Fibroblast of lung (primary cell): ENCODE measurements at regions not wholly inside any gene's neighbourhood (a gene's known extent, or its start where the extent isn't known, plus 50 kb on each side); places are given as distances from the start of the nearest gene placed in this dataset.

ENCODE experiments used
- DNase-seq, 2 donors: peaks; one replicate each; pipeline versions ENCODE4 v3.0.0 to v3.0.0-alpha.2; 2010; ENCODE audit warnings: low read depth in 2 of 2
- H2AFZ ChIP-seq: 2 replicates; pipeline ENCODE4 v1.5.1; 2012; ENCODE audit warnings: low read length, control low read depth, inconsistent platforms
- H3K27ac ChIP-seq: 2 replicates; pipeline ENCODE4 v1.5.1; 2011; ENCODE audit warnings: low read length, control low read depth; ENCODE audit not compliant: insufficient read depth
- H3K27me3 ChIP-seq: 2 replicates; pipeline ENCODE4 v1.5.1; 2011; ENCODE audit warnings: mild to moderate bottlenecking, low read length; ENCODE audit not compliant: control insufficient read depth, insufficient read depth
- H3K36me3 ChIP-seq: 2 replicates; pipeline ENCODE4 v1.5.1; 2011; ENCODE audit warnings: low read length; ENCODE audit not compliant: control insufficient read depth, insufficient read depth
- H3K4me1 ChIP-seq: 2 replicates; pipeline ENCODE4 v1.5.1; 2011; ENCODE audit warnings: low read length; ENCODE audit not compliant: control insufficient read depth, insufficient read depth; ENCODE audit errors: extremely low read depth
- H3K4me2 ChIP-seq: 2 replicates; pipeline ENCODE4 v1.5.1; 2011; ENCODE audit warnings: low read length, control low read depth; ENCODE audit not compliant: insufficient read depth; ENCODE audit errors: extremely low read depth
- H3K4me3 ChIP-seq, 4 experiments: fragments of 200-600 bp in 1 of 4; sonication (generic) in 1 of 4; replicated peaks in 1 of 4; 2 replicates each; pipeline ENCODE4 v1.5.1; 2011 to 2016; ENCODE audit warnings: low read length in 4 of 4, low read depth in 3 of 4, mild to moderate bottlenecking in 3 of 4, control low read depth in 2 of 4, inconsistent platforms in 1 of 4, mixed read lengths in 1 of 4; ENCODE audit not compliant: insufficient read depth in 1 of 4; ENCODE audit errors: control extremely low read depth in 1 of 4
- H3K79me2 ChIP-seq: 2 replicates; pipeline ENCODE4 v1.5.1; 2012; ENCODE audit warnings: mild to moderate bottlenecking, low read length, inconsistent platforms; ENCODE audit not compliant: control insufficient read depth, insufficient read depth
- H3K9ac ChIP-seq: 2 replicates; pipeline ENCODE4 v1.5.1; 2011; ENCODE audit warnings: mild to moderate bottlenecking, low read length, control low read depth; ENCODE audit not compliant: insufficient read depth
- H3K9me3 ChIP-seq: 2 replicates; pipeline ENCODE4 v1.5.1; 2012; ENCODE audit warnings: low read depth, low read length; ENCODE audit not compliant: control insufficient read depth, insufficient read depth
- H4K20me1 ChIP-seq: 2 replicates; pipeline ENCODE4 v1.5.1; 2011; ENCODE audit warnings: low read length; ENCODE audit not compliant: control insufficient read depth, insufficient read depth; ENCODE audit errors: extremely low read depth
- EZH2 ChIP-seq: IDR thresholded peaks from 2 replicates; pipeline ENCODE4 v1.5.1; 2012; ENCODE audit warnings: low read length, control low read depth, mild to moderate bottlenecking; ENCODE audit errors: missing control alignments
- TF ChIP-seq, protein P1 (sequence below), 2 donors: IDR thresholded peaks in 1 of 2; conservative IDR thresholded peaks in 1 of 2; 1 replicate in 1 of 2; 2 replicates in 1 of 2; pipeline ENCODE4 v1.5.1; 2011 to 2012; ENCODE audit warnings: low read length in 2 of 2, control low read depth in 1 of 2, inconsistent platforms in 1 of 2, low read depth in 1 of 2, mild to moderate bottlenecking in 1 of 2

DNA sequence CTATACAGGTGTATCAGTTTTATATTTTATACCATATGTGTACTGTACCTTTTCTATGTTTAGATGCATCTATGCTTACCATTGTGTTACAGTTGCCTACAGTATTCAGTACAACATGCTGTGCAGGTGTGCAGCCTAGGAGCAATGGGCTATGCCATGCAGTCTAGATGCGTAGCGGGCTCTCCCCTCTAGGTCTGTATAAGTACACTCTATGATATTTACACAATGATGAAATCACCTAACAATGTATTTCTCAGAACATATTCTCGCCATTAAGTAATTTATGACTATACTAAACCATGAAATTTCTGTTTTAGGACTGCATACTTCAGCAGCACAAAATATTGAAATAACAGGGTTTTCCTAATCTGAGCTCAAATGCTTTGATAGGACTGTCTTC is 179.6 kb downstream of the RFC3 start:
- Histone ChIP-seq H3K36me3 (no peaks in the 10 kb centered on the region), H3K4me1 (no peaks in the 10 kb centered on the region), H3K79me2 (no peaks in the 10 kb centered on the region), H2AFZ (no peak overlapping the region), H3K4me3 (no peak overlapping the region), H3K9me3 (no peaks in the 10 kb centered on the region), H3K27ac (no peak overlapping the region), H3K9ac (no peak overlapping the region), H3K27me3 (no peaks in the 10 kb centered on the region), H3K4me2 (no peak overlapping the region), H4K20me1 (no peaks in the 10 kb centered on the region)
- DNase-seq, result no peak
- no peak for TF ChIP-seq EZH2
- TF ChIP-seq, protein P1, sequence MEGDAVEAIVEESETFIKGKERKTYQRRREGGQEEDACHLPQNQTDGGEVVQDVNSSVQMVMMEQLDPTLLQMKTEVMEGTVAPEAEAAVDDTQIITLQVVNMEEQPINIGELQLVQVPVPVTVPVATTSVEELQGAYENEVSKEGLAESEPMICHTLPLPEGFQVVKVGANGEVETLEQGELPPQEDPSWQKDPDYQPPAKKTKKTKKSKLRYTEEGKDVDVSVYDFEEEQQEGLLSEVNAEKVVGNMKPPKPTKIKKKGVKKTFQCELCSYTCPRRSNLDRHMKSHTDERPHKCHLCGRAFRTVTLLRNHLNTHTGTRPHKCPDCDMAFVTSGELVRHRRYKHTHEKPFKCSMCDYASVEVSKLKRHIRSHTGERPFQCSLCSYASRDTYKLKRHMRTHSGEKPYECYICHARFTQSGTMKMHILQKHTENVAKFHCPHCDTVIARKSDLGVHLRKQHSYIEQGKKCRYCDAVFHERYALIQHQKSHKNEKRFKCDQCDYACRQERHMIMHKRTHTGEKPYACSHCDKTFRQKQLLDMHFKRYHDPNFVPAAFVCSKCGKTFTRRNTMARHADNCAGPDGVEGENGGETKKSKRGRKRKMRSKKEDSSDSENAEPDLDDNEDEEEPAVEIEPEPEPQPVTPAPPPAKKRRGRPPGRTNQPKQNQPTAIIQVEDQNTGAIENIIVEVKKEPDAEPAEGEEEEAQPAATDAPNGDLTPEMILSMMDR (conservative IDR thresholded peaks at IDR 0.05 in 1 of 2, IDR thresholded peaks at IDR 0.05 in 1 of 2; ENCODE audit: low read depth in 1 of 2, low read length in 2 of 2), result no peak

DNA sequence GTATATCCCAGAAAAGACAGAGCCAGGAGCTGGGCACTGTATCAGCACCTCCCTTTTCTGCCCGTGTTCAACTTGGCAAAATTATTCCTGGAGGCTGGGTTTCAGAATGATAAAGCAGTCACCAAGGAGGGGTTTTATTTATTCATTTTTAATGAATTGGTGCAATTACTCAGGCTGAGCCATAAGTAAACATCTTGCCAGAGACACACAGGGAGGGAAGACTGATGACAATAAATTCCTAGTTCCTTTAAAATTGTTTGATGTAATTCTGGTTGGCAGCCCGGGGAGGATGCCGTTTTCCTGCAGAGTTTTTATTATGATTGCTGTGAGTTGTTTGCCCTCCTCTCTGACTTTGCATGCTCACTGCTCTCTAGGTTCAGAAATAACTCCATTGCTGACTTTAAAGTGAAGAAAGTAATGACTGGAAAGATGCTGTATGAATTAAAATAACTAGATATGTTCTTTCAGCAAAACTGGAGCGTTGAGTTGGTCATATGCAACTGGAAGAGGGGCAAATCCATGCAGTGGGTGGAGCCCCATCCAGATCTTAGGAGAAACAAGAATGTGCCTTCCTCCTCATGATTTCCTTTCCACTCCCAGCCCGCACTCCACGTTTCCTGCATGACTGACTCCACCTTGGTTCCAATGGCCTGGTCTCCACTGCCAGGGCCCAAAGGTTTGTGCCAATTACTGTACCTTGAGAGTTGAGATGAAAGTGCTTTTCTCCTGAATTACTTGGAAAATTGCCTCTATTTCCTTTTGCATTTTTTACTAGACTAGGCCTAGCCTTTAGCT is 182.1 kb downstream of the RFC3 start:
- Histone ChIP-seq H3K4me3 (no peak overlapping the region), H3K79me2 (no peaks in the 10 kb centered on the region), H3K4me2 (no peak overlapping the region), H3K9ac (no peak overlapping the region), H3K4me1 (no peaks in the 10 kb centered on the region), H4K20me1 (no peaks in the 10 kb centered on the region), H3K27me3 (no peaks in the 10 kb centered on the region), H3K27ac (no peak overlapping the region), H3K9me3 (no peaks in the 10 kb centered on the region), H2AFZ (no peak overlapping the region), H3K36me3 (no peaks in the 10 kb centered on the region)
- TF ChIP-seq, protein P1 (conservative IDR thresholded peaks at IDR 0.05 in 1 of 2, IDR thresholded peaks at IDR 0.05 in 1 of 2; ENCODE audit: low read depth in 1 of 2, low read length in 2 of 2), result no peak
- no peak for TF ChIP-seq EZH2
- DNase-seq, result peak in 1 of 2 donors; percentile 30

DNA sequence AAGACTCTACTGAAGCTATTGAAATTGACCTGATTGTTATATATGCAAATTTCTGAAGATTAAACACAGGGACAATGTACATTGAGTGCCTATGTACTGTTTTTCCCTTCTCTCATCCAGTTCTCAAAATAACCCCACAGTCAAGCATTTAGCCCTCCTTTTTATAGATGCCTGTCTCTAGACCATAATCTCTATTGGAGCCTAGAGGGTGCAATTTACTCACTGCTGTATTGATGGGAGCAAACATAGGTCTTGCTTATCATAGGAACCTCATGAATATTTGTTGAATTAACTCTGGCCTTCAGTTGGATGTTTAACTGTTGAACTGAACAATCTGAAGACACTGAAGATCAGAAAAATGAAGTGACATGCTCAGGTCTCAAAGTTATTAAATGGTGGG is 183.0 kb downstream of the RFC3 start:
- Histone ChIP-seq H3K27me3 (no peaks in the 10 kb centered on the region), H3K79me2 (no peaks in the 10 kb centered on the region), H3K9ac (no peak overlapping the region), H3K36me3 (no peaks in the 10 kb centered on the region), H3K27ac (no peak overlapping the region), H3K4me1 (no peaks in the 10 kb centered on the region), H3K4me3 (no peak overlapping the region), H3K4me2 (no peak overlapping the region), H4K20me1 (no peaks in the 10 kb centered on the region), H3K9me3 (no peaks in the 10 kb centered on the region), H2AFZ (no peak overlapping the region)
- no peak for DNase-seq
- TF ChIP-seq EZH2, result no peak
- TF ChIP-seq, protein P1 (conservative IDR thresholded peaks at IDR 0.05 in 1 of 2, IDR thresholded peaks at IDR 0.05 in 1 of 2; ENCODE audit: low read depth in 1 of 2, low read length in 2 of 2), result no peak
